Activated T-cell treated with anti-CD3 and anti-CD28 coated beads, Interleukin-2, amount 50 U/mL, for 4 hours (primary cell): ENCODE measurements at regions not wholly inside any gene's neighbourhood (a gene's known extent, or its start where the extent isn't known, plus 50 kb on each side); places are given as distances from the start of the nearest gene placed in this dataset.
"Not testable (repeated sequence)": the region's sequence is repeated elsewhere in the genome, so short reads cannot be mapped to it uniquely, and the experiment has no call there.

ENCODE experiments used
- ATAC-seq, 2 donors: fragments of 200-7000 bp; cut with Tn5 transposase; one replicate each; pipeline ENCODE4 v1.10.0; 2021
- DNase-seq: peaks from one replicate; pipeline ENCODE4 v3.0.0-alpha.2; 2020
- H3K27me3 Mint-ChIP-seq: one replicate; pipeline ENCODE4 v1.8.0; 2021; ENCODE audit warnings: low read depth, mixed read lengths
- H3K36me3 Mint-ChIP-seq: one replicate; pipeline ENCODE4 v1.8.0; 2022; ENCODE audit warnings: mixed read lengths; ENCODE audit not compliant: insufficient read depth
- H3K4me1 Mint-ChIP-seq: one replicate; pipeline ENCODE4 v1.8.0; 2021; ENCODE audit warnings: low read depth, mixed read lengths
- H3K4me3 Mint-ChIP-seq: one replicate; pipeline ENCODE4 v1.8.0; 2021; ENCODE audit warnings: mild to moderate bottlenecking, moderate library complexity, mixed read lengths
- H3K9me3 Mint-ChIP-seq: one replicate; pipeline ENCODE4 v1.8.0; 2021; ENCODE audit warnings: mixed read lengths

DNA sequence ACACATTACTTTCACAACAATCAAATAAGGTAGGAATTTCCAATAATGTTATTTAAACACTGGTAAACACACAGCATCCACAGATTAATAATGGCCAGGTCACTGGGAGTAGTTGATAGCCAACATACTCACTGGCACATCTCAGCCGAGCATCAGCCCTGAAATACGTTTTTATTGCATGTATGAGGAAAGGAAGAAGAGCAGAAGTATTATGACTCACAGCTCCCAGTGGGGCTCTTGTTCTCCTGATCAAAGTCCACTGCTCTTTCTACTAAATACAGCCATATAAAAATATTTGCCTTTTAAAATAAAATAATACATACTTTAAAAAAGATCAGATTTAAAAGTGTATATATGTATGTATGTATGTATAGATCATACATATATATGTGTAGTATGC, 999.6 kb downstream of the SUCLG1 start:
- Mint-ChIP-seq H3K4me1 (no peaks in the 10 kb centered on the region), H3K4me3 (no peak overlapping the region), H3K27me3 (no peaks in the 10 kb centered on the region), H3K36me3 (no peaks in the 10 kb centered on the region), H3K9me3 (peaks cover 6% of the 10 kb centered on the region)
- DNase-seq (no peak), ATAC-seq (no peak)

- DNase-seq (no peak), ATAC-seq (no peak)
- no peak overlapping the region for H3K4me3 Mint-ChIP-seq
- no peaks in the 10 kb centered on the region for H3K4me1 Mint-ChIP-seq
- H3K27me3 Mint-ChIP-seq, result no peaks in the 10 kb centered on the region
- no peaks in the 10 kb centered on the region for H3K36me3 Mint-ChIP-seq
- peaks cover 11% of the 10 kb centered on the region for H3K9me3 Mint-ChIP-seq
Observed at GRCh38 chr2:83435989-83436388, 1023.1 kb downstream of the SUCLG1 start.

GRCh38 chr2:83420993-83421392, 1038.1 kb downstream of the SUCLG1 start:
- Mint-ChIP-seq H3K36me3 (no peaks in the 10 kb centered on the region), H3K4me3 (no peak overlapping the region), H3K9me3 (peaks cover 37% of the 10 kb centered on the region), H3K27me3 (no peaks in the 10 kb centered on the region), H3K4me1 (no peaks in the 10 kb centered on the region)
- ATAC-seq (no peak), DNase-seq (no peak)

DNA sequence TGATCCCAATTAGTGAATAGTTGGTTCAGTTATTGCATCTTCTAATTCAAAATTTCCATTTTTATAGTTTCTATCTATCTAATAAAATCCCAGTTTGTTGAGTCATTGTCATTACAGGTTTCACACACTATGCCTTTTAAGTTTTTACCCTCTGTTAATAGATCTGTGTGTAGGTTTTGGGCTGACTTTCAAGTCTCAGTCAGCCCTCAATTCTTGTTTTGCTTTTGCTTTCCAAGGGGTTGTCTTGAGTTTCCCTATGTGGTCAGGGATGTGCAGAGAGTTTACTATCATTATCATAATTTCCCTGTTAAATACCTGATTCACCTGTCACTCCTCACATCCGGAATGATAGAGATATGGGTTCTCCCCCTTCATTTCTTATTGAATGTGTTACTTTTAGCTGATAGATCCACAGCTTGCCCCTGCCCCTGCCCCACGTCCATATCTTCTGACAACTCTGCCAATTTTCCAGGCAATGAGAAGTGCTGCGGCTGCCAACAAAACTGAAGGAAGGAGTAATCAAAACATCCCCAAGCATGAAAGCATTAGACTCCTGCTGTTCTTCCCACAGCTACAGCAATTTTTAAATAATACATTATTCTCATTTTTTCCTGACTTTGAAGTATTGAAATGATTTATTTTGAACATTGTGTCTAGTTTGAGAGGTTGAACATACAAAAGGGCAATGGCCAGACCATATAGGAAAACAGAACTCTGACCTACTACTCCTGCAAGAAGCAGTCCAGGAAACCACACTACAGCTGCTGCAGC, 1064.8 kb downstream of the SUCLG1 start:
- H3K4me1 Mint-ChIP-seq, result no peaks in the 10 kb centered on the region
- DNase-seq (no peak), ATAC-seq (no peak)
- H3K4me3 Mint-ChIP-seq, result no peak overlapping the region
- no peaks in the 10 kb centered on the region for H3K27me3 Mint-ChIP-seq
- H3K36me3 Mint-ChIP-seq, result no peaks in the 10 kb centered on the region
- H3K9me3 Mint-ChIP-seq, result no peaks in the 10 kb centered on the region

GRCh38 chr2:83388804-83389203, 1070.3 kb downstream of the SUCLG1 start:
- H3K4me3 Mint-ChIP-seq, result no peak overlapping the region
- no peaks in the 10 kb centered on the region for H3K36me3 Mint-ChIP-seq
- no peaks in the 10 kb centered on the region for H3K4me1 Mint-ChIP-seq
- ATAC-seq, result no peak
- H3K27me3 Mint-ChIP-seq, result no peaks in the 10 kb centered on the region
- H3K9me3 Mint-ChIP-seq, result no peaks in the 10 kb centered on the region
- no peak for DNase-seq

DNA sequence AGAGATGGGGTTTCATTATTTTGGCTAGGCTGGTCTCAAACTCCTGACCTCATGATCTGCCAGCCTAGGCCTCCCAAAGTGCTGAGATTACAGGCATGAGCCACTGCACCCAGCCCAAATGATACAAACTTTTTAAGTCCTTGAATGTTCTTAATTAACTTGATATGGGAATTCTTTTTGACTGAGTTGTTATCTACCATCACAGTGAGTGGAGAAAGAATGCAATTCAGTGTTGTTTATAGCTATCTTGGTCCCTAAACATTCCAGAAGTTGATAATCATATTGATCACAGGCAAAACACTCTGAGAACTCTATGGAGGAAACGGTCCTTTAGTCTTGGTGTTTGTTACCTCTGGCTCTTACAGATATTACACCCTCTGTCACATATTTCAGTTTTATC, 1072.5 kb downstream of the SUCLG1 start:
- H3K4me1 Mint-ChIP-seq, result no peaks in the 10 kb centered on the region
- ATAC-seq (no peak), DNase-seq (no peak)
- H3K4me3 Mint-ChIP-seq, result no peak overlapping the region
- H3K27me3 Mint-ChIP-seq, result no peaks in the 10 kb centered on the region
- no peaks in the 10 kb centered on the region for H3K36me3 Mint-ChIP-seq
- peaks cover 5% of the 10 kb centered on the region for H3K9me3 Mint-ChIP-seq

DNA sequence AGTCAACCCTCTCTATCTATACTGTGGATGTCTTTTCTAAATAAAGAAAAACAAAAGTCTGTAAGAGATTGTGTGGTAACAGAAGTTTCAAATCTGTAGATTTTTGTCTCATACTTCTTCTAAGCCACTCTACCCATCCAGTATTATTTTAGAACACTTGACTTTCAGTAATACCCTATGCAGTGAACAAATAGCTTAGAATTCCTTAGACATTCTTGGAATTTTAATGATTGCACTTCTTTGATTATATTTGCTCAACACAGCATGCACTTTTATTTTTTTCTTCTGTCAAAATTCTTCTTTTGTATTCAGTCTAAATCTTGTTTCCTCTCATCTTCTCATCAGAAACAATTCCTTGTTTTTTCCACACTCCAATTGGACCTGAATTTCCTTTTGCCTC, 1080.2 kb downstream of the SUCLG1 start:
- DNase-seq (no peak), ATAC-seq (no peak)
- H3K9me3 Mint-ChIP-seq, result peaks cover 12% of the 10 kb centered on the region
- H3K36me3 Mint-ChIP-seq, result no peaks in the 10 kb centered on the region
- no peak overlapping the region for H3K4me3 Mint-ChIP-seq
- H3K27me3 Mint-ChIP-seq, result no peaks in the 10 kb centered on the region
- no peaks in the 10 kb centered on the region for H3K4me1 Mint-ChIP-seq

DNA sequence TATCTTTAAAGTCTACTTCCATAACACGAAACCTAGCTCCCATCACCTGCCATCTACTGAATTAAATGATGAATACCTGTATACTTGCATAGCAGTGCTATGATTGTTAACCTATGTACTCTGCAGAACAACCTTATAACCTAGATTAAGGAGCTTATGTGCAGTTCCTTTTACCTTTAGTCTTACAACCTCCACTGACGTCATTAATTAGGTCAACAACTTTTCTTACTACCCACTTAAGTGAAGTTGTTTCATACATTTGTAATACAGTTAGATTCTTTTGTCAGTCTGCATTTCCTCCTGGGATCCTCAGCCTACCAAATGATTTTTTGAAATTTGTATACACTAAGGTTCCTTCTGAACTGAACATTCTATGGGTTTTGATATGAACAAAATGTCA, 1082.3 kb downstream of the SUCLG1 start:
- Mint-ChIP-seq H3K4me3 (no peak overlapping the region), H3K36me3 (no peaks in the 10 kb centered on the region), H3K9me3 (peaks cover 9% of the 10 kb centered on the region), H3K27me3 (no peaks in the 10 kb centered on the region), H3K4me1 (no peaks in the 10 kb centered on the region)
- ATAC-seq (no peak), DNase-seq (no peak)

GRCh38 chr2:83370419-83370762, 1088.7 kb downstream of the SUCLG1 start:
- DNase-seq (no peak), ATAC-seq (no peak)
- no peak overlapping the region for H3K4me3 Mint-ChIP-seq
- H3K4me1 Mint-ChIP-seq, result no peaks in the 10 kb centered on the region
- no peaks in the 10 kb centered on the region for H3K27me3 Mint-ChIP-seq
- H3K9me3 Mint-ChIP-seq, result peaks cover 4% of the 10 kb centered on the region
- no peaks in the 10 kb centered on the region for H3K36me3 Mint-ChIP-seq

GRCh38 chr2:83369601-83370418, 1089.3 kb downstream of the SUCLG1 start:
- H3K27me3 Mint-ChIP-seq, result no peaks in the 10 kb centered on the region
- DNase-seq (no peak), ATAC-seq (no peak)
- H3K9me3 Mint-ChIP-seq, result peaks cover 4% of the 10 kb centered on the region
- H3K4me3 Mint-ChIP-seq, result no peak overlapping the region
- H3K36me3 Mint-ChIP-seq, result no peaks in the 10 kb centered on the region
- no peaks in the 10 kb centered on the region for H3K4me1 Mint-ChIP-seq

DNA sequence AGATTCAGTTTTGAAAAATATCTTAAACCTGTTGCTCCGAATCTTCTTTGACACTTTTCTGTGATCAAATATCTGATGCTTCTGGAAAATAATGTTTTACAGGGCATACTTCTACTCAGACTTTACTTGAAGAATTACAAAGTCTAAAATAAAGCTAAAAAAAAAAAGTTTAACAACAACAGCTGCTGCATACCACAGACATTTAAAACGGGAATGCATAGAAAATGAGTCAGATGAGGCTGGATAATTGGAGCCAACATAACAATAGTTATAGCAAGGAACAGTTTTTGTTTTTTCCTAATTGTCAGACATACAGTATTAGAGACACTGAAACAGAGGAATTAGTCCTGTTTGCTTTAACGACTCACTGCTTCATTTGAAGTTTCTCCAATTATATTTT, 1090.2 kb downstream of the SUCLG1 start:
- H3K4me1 Mint-ChIP-seq, result no peaks in the 10 kb centered on the region
- H3K27me3 Mint-ChIP-seq, result no peaks in the 10 kb centered on the region
- DNase-seq (no peak), ATAC-seq (no peak)
- H3K4me3 Mint-ChIP-seq, result no peak overlapping the region
- H3K36me3 Mint-ChIP-seq, result no peaks in the 10 kb centered on the region
- H3K9me3 Mint-ChIP-seq, result peaks cover 4% of the 10 kb centered on the region

DNA sequence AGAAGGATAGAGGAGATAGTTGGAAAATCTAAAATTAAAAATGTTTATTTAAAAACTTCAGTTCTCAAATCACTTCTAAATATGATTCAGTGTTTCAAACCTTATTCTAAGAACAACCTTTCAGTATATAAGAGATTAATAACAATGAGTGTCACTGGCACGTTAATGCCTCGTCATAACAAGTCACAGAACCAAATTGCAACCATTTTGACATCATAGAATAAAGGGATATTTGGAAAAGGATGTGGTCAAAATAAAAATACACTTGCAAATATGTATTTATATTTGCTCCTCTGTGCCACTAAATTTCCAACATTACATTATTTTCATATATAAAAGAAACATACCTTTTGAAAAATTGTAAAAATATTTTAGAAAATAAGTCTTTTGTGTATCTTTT, 1090.6 kb downstream of the SUCLG1 start:
- Mint-ChIP-seq H3K27me3 (no peaks in the 10 kb centered on the region), H3K4me3 (no peak overlapping the region), H3K9me3 (peaks cover 4% of the 10 kb centered on the region), H3K36me3 (no peaks in the 10 kb centered on the region), H3K4me1 (no peaks in the 10 kb centered on the region)
- ATAC-seq (no peak), DNase-seq (no peak)

DNA sequence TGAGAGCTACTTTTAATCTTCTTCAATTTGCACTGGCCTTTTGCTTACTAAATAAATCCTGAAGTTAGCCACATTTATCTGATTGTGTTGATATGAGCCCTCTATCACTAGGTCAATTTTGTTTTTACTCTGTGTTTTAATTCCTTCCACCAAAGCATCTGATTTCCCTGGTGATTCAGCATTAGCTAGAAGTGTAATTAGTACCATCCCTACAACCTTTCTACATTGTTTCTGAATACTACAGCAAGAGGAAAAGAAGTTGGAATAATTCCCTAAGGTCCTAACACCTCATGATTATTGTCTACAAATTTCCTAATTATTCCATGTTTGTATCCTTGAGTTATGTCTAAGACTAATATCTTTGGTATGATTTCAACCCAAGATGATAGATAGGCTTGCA, 1093.6 kb downstream of the SUCLG1 start:
- peaks cover 9% of the 10 kb centered on the region for H3K9me3 Mint-ChIP-seq
- no peak for DNase-seq
- no peaks in the 10 kb centered on the region for H3K4me1 Mint-ChIP-seq
- H3K27me3 Mint-ChIP-seq, result no peaks in the 10 kb centered on the region
- H3K4me3 Mint-ChIP-seq, result no peak overlapping the region
- no peak for ATAC-seq
- H3K36me3 Mint-ChIP-seq, result no peaks in the 10 kb centered on the region

DNA sequence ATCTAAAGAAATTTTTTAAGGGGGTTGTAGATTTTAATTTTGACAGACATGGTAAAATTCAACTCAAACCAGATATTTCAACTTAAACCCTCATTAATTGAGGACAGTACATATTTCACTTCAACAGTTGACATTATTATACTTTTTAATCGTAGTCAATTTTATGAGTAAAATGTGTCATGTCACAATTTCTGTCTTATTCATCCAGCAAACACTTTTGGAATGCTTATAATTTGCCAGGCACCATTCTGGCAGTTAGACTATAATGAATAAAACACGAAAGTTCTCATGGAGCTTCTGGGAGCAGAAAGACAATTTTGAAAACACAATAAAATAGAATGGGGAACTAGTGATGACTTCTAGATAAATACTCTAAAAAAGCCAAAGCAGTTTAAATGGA, 1094.8 kb downstream of the SUCLG1 start:
- H3K4me1 Mint-ChIP-seq, result no peaks in the 10 kb centered on the region
- ATAC-seq, result no peak
- no peaks in the 10 kb centered on the region for H3K27me3 Mint-ChIP-seq
- H3K9me3 Mint-ChIP-seq, result peaks cover 9% of the 10 kb centered on the region
- H3K4me3 Mint-ChIP-seq, result no peak overlapping the region
- H3K36me3 Mint-ChIP-seq, result no peaks in the 10 kb centered on the region
- no peak for DNase-seq

DNA sequence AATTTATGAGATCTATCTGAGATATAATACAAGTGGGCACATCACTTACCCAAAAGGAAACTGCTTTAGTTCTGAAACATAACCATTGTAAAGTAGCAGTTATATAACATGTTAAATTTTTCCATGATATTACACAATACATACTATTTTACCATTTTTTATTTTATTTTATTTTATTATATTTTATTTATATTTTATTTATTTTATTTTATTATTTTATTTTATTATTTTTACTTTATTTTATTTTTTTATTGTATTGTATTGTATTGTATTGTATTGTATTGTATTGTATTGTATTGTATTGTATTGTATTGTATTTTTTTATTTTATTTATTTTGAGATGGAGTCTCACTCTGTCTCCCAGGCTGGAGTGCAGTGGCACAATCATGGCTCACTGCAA, 1095.9 kb downstream of the SUCLG1 start:
- not testable (repeated sequence) for H3K36me3 Mint-ChIP-seq, ATAC-seq, H3K4me1 Mint-ChIP-seq, H3K4me3 Mint-ChIP-seq, H3K27me3 Mint-ChIP-seq, DNase-seq, H3K9me3 Mint-ChIP-seq
